ENCODE measurements at regions not wholly inside any gene's neighbourhood (a gene's known extent, or its start where the extent isn't known, plus 50 kb on each side); places are given as distances from the start of the nearest gene placed in this dataset.

DNA sequence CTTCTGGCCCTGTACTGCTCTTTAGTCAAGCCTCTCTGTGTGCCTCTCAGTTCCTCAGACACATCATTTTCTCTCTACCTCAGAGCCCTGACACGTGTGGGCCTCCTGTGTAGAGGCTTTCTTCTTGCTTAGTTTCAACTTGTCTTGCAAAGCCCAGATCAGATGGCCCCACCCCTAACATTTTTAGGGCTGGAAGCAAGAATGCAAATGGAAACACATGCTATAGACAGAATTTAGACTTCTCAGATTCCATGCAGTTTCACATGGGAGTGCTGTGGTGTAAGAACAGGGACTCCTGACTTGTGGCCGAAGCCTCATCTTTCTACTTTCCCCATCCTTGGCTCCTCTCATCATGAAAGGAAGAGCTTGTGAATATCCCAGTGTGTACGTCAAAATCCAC lies 350.7 kb downstream of the DCHS2 start:
- H3K4me2 ChIP-seq (replicated peaks; ENCODE audit: low read depth, low read length, poor library complexity, severe bottlenecking), result no peak overlapping the region
- no peak overlapping the region for H3K9ac ChIP-seq (ENCODE audit: low read length)
- no peak overlapping the region for H2AFZ ChIP-seq (ENCODE audit: insufficient read depth, low read depth, low read length, poor library complexity, severe bottlenecking)
- POLR2A ChIA-PET, result no interaction called here
- no peak overlapping the region for H3K27ac ChIP-seq (ENCODE audit: low read length in 2 of 2)
- no peak for DNase-seq
- intact Hi-C loops (cut with micrococcal nuclease), result no loop called here
- TF ChIP-seq, protein P1, sequence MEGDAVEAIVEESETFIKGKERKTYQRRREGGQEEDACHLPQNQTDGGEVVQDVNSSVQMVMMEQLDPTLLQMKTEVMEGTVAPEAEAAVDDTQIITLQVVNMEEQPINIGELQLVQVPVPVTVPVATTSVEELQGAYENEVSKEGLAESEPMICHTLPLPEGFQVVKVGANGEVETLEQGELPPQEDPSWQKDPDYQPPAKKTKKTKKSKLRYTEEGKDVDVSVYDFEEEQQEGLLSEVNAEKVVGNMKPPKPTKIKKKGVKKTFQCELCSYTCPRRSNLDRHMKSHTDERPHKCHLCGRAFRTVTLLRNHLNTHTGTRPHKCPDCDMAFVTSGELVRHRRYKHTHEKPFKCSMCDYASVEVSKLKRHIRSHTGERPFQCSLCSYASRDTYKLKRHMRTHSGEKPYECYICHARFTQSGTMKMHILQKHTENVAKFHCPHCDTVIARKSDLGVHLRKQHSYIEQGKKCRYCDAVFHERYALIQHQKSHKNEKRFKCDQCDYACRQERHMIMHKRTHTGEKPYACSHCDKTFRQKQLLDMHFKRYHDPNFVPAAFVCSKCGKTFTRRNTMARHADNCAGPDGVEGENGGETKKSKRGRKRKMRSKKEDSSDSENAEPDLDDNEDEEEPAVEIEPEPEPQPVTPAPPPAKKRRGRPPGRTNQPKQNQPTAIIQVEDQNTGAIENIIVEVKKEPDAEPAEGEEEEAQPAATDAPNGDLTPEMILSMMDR (IDR thresholded peaks at IDR 0.05), result no peak
- no peak for TF ChIP-seq EZH2 (IDR thresholded peaks at IDR 0.05; ENCODE audit: borderline replicate concordance, insufficient read depth, low read depth, low read length, poor library complexity, severe bottlenecking)
- no peaks in the 10 kb centered on the region for H3K36me3 ChIP-seq (replicated peaks in 1 of 2; ENCODE audit: control extremely low read depth in 1 of 2, control insufficient read depth in 1 of 2, extremely low read depth in 1 of 2, insufficient read depth in 2 of 2, low read length in 1 of 2)
- H3K4me1 ChIP-seq (ENCODE audit: control insufficient read depth in 2 of 2, insufficient read depth in 2 of 2, low read length in 2 of 2), result no peaks in the 10 kb centered on the region
- H3K4me3 ChIP-seq (ENCODE audit: control extremely low read depth in 1 of 5, extremely low read depth in 1 of 5, insufficient read depth in 1 of 5, low read depth in 2 of 5, low read length in 4 of 5), result no peak overlapping the region
- 90% methylated on average over 2 of the region's 3 CpGs for WGBS (ENCODE audit: insufficient coverage)
- H3K79me2 ChIP-seq (ENCODE audit: control insufficient read depth, insufficient read depth, low read length), result no peaks in the 10 kb centered on the region
- H3K27ac Mint-ChIP-seq, result no peak overlapping the region
- no peaks in the 10 kb centered on the region for H3K27me3 Mint-ChIP-seq
- H3K9me3 Mint-ChIP-seq (ENCODE audit: insufficient read depth), result no peaks in the 10 kb centered on the region
- H4K20me1 ChIP-seq (ENCODE audit: control insufficient read depth, insufficient read depth, low read length, poor library complexity, severe bottlenecking), result no peaks in the 10 kb centered on the region
- H3K27me3 ChIP-seq (replicated peaks in 1 of 4; ENCODE audit: control extremely low read depth in 1 of 4, control insufficient read depth in 3 of 4, insufficient read depth in 4 of 4, low read length in 3 of 4), result no peaks in the 10 kb centered on the region
- no peaks in the 10 kb centered on the region for H3K4me1 Mint-ChIP-seq
- no peak overlapping the region for H3K4me3 Mint-ChIP-seq
- no peak for ATAC-seq (ENCODE audit: low read depth)
- peaks cover 0 to 5% (median 0%) of the 10 kb centered on the region in 3 donors for H3K9me3 ChIP-seq (ENCODE audit: control extremely low read depth in 1 of 3, control insufficient read depth in 2 of 3, insufficient read depth in 1 of 3, low read length in 2 of 3)
- CTCF ChIA-PET, result no interaction called here

DNA sequence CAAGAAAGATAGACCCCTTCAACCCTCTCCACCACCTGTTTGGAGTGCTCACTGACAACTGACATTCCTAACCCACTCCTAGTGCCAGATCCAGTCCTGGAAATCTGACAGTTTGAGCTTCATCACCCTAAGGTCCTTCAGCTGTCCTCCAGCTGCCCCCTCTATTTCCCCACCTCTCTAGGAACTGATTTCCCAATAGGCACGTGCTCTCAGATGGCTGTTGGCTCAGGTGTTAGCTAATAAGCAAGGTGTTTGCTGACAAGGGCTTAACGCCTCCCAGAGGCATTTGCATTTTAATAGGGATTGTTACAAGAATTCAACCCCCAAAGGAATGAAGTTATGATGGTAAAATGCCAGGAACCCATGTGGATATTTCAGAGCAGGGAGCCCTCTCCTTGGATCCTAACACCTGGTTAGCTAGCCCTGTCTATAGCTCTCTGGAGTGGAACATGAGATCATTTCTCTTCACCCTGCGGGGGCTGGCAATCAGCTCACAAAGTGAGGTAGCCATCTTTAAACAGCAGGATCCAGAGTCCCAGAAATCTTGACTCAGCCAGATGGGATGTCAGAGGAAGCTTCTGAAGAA lies 348.5 kb upstream of the SFRP2 start:
- no peaks in the 10 kb centered on the region for H3K36me3 ChIP-seq (replicated peaks in 1 of 2; ENCODE audit: control extremely low read depth in 1 of 2, control insufficient read depth in 1 of 2, extremely low read depth in 1 of 2, insufficient read depth in 2 of 2, low read length in 1 of 2)
- ChIA-PET CTCF (no interaction called here), POLR2A (no interaction called here)
- Mint-ChIP-seq H3K27me3 (no peaks in the 10 kb centered on the region), H3K4me1 (no peaks in the 10 kb centered on the region), H3K4me3 (no peak overlapping the region), H3K27ac (no peak overlapping the region), H3K9me3 (ENCODE audit: insufficient read depth) (no peaks in the 10 kb centered on the region)
- H3K4me1 ChIP-seq (ENCODE audit: control insufficient read depth in 2 of 2, insufficient read depth in 2 of 2, low read length in 2 of 2), result no peaks in the 10 kb centered on the region
- 60% methylated on average over 2 of the region's 3 CpGs for WGBS (ENCODE audit: insufficient coverage)
- no peak for DNase-seq
- ATAC-seq (ENCODE audit: low read depth), result no peak
- H3K9me3 ChIP-seq (ENCODE audit: control extremely low read depth in 1 of 3, control insufficient read depth in 2 of 3, insufficient read depth in 1 of 3, low read length in 2 of 3), result peaks cover 0 to 8% (median 0%) of the 10 kb centered on the region in 3 donors
- intact Hi-C loops (cut with micrococcal nuclease), result no loop called here
- H3K4me2 ChIP-seq (replicated peaks; ENCODE audit: low read depth, low read length, poor library complexity, severe bottlenecking), result no peak overlapping the region
- no peaks in the 10 kb centered on the region for H3K27me3 ChIP-seq (replicated peaks in 1 of 4; ENCODE audit: control extremely low read depth in 1 of 4, control insufficient read depth in 3 of 4, insufficient read depth in 4 of 4, low read length in 3 of 4)
- no peak overlapping the region for H3K4me3 ChIP-seq (ENCODE audit: control extremely low read depth in 1 of 5, extremely low read depth in 1 of 5, insufficient read depth in 1 of 5, low read depth in 2 of 5, low read length in 4 of 5)
- H2AFZ ChIP-seq (ENCODE audit: insufficient read depth, low read depth, low read length, poor library complexity, severe bottlenecking), result no peak overlapping the region
- no peaks in the 10 kb centered on the region for H4K20me1 ChIP-seq (ENCODE audit: control insufficient read depth, insufficient read depth, low read length, poor library complexity, severe bottlenecking)
- TF ChIP-seq, protein P1 (IDR thresholded peaks at IDR 0.05), result no peak
- no peak for TF ChIP-seq EZH2 (IDR thresholded peaks at IDR 0.05; ENCODE audit: borderline replicate concordance, insufficient read depth, low read depth, low read length, poor library complexity, severe bottlenecking)
- H3K79me2 ChIP-seq (ENCODE audit: control insufficient read depth, insufficient read depth, low read length), result no peaks in the 10 kb centered on the region
- H3K9ac ChIP-seq (ENCODE audit: low read length), result no peak overlapping the region
- H3K27ac ChIP-seq (ENCODE audit: low read length in 2 of 2), result no peak overlapping the region
